Transverse colon (tissue), 4 donors: ENCODE measurements at regions not wholly inside any gene's neighbourhood (a gene's known extent, or its start where the extent isn't known, plus 50 kb on each side); places are given as distances from the start of the nearest gene placed in this dataset.
A peak's percentile ranks its signal among the peaks of the same experiment; 100 is the strongest.

Experiments used
- CTCF ChIP-seq, 5 experiments: fragments of 200-600 bp in 3 of 5; fragments of 450-650 bp in 2 of 5; sonication (generic) in 3 of 5; IDR thresholded peaks; 1 replicate in 2 of 5; 2 replicates in 3 of 5; pipeline ENCODE4 v1.5.1; 2016 to 2017; ENCODE audit warnings: antibody characterized with exemption in 5 of 5, inconsistent platforms in 3 of 5, mild to moderate bottlenecking in 2 of 5, moderate library complexity in 1 of 5
- POLR2A ChIP-seq: fragments of 450-650 bp; IDR thresholded peaks from one replicate; pipeline ENCODE4 v1.6.1; 2016; ENCODE audit warnings: antibody characterized with exemption, mild to moderate bottlenecking, moderate library complexity
- POLR2AphosphoS5 ChIP-seq, 3 donors: sonication (generic); formaldehyde crosslinking; IDR thresholded peaks; one replicate each; pipeline ENCODE4 v1.6.1; 2016; ENCODE audit warnings: antibody characterized with exemption in 3 of 3

DNA sequence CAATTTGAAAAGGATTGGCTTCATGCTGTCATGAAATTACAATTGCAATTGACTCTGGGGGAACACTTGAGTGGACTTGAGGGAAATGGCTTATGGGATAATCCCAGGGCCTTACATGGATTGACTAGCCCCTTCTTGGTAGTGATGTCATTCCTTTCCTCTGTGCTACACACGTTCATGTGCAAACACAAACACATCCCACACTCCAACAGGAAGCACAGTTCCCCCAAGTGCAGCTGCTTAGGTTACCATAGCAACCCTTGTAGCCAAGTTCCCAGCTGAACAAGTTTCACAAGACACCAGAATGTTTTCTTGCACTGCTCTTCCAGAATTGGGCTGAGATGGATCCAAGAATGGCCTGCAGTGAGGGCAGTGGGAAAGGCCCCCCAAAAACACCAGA is 217.0 kb downstream of the ZNF621 start:
- no peak for TF ChIP-seq POLR2A
- TF ChIP-seq CTCF (IDR thresholded peaks at IDR 0.05) = no peak
- peak in 2 of 3 donors; percentile 6 to 8 for TF ChIP-seq POLR2AphosphoS5 (IDR thresholded peaks at IDR 0.05)
